DOHH2 (cell line): ENCODE measurements at regions not wholly inside any gene's neighbourhood (a gene's known extent, or its start where the extent isn't known, plus 50 kb on each side); places are given as distances from the start of the nearest gene placed in this dataset.

ENCODE experiments used
- H3F3A ChIP-seq: fragments of 200-600 bp; sonication (generic), shearing (Covaris generic); 2 replicates; pipeline ENCODE4 v1.6.0; 2016; ENCODE audit warnings: antibody characterized with exemption, mild to moderate bottlenecking; ENCODE audit not compliant: control insufficient read depth, insufficient read depth
- H3K27ac ChIP-seq: fragments of 200-600 bp; sonication (generic); 2 replicates; pipeline ENCODE4 v1.5.1; 2014; ENCODE audit warnings: low read depth, mild to moderate bottlenecking, low read length, moderate library complexity
- H3K27me3 ChIP-seq: fragments of 200-600 bp; sonication (generic); 2 replicates; pipeline ENCODE4 v1.6.1; 2014; ENCODE audit warnings: mild to moderate bottlenecking, low read length, mixed read lengths; ENCODE audit not compliant: control insufficient read depth
- H3K36me3 ChIP-seq: fragments of 200-600 bp; sonication (generic); 2 replicates; pipeline ENCODE4 v1.6.1; 2014; ENCODE audit warnings: mild to moderate bottlenecking, low read length, moderate library complexity, mixed read lengths; ENCODE audit not compliant: control insufficient read depth
- H3K4me1 ChIP-seq: fragments of 200-600 bp; sonication (generic); 2 replicates; pipeline ENCODE4 v1.6.1; 2014; ENCODE audit warnings: mild to moderate bottlenecking, low read length, mixed read lengths; ENCODE audit not compliant: control insufficient read depth
- H3K4me2 ChIP-seq: fragments of 200-600 bp; sonication (generic); 2 replicates; pipeline ENCODE4 v1.6.0; 2014; ENCODE audit warnings: mild to moderate bottlenecking, low read length, moderate library complexity
- H3K4me3 ChIP-seq: fragments of 200-600 bp; sonication (generic); 2 replicates; pipeline ENCODE4 v1.5.1; 2014; ENCODE audit warnings: mild to moderate bottlenecking, low read length, mixed read lengths
- H3K79me2 ChIP-seq: fragments of 200-600 bp; sonication (generic); 2 replicates; pipeline ENCODE4 v1.6.1; 2014; ENCODE audit warnings: mild to moderate bottlenecking, low read length, mixed read lengths; ENCODE audit not compliant: control insufficient read depth
- H3K9me2 ChIP-seq: fragments of 200-600 bp; sonication (generic); replicated peaks from 2 replicates; pipeline ENCODE4 v1.6.1; 2014; ENCODE audit warnings: mild to moderate bottlenecking, low read length, mixed read lengths; ENCODE audit not compliant: control insufficient read depth
- H3K9me3 ChIP-seq: fragments of 200-600 bp; sonication (generic); 2 replicates; pipeline ENCODE4 v1.6.1; 2014; ENCODE audit warnings: antibody characterized with exemption, low read length, mixed read lengths; ENCODE audit not compliant: control insufficient read depth, insufficient read depth
- H4K20me1 ChIP-seq: fragments of 200-600 bp; sonication (generic); 2 replicates; pipeline ENCODE4 v1.6.0; 2014; ENCODE audit warnings: low read depth, mild to moderate bottlenecking, antibody characterized with exemption, low read length, moderate library complexity; ENCODE audit not compliant: control insufficient read depth, insufficient read depth
- CTCF ChIP-seq: fragments of 200-600 bp; sonication (generic); IDR thresholded peaks from one replicate; pipeline ENCODE4 v1.5.1; 2014; ENCODE audit warnings: antibody characterized with exemption, mild to moderate bottlenecking, low read depth, low read length; ENCODE audit not compliant: poor library complexity, severe bottlenecking
- EZH2phosphoT487 ChIP-seq: fragments of 200-600 bp; sonication (generic); IDR thresholded peaks from 2 replicates; pipeline ENCODE4 v1.6.1; 2017; ENCODE audit warnings: borderline replicate concordance, mild to moderate bottlenecking, antibody characterized with exemption, low read length, moderate library complexity, mixed read lengths

GRCh38 chr3:189496375-189497138 is 134.6 kb upstream of the TP63 start:
- H3K27ac ChIP-seq, result no peak overlapping the region
- no peaks in the 10 kb centered on the region for H4K20me1 ChIP-seq
- no peaks in the 10 kb centered on the region for H3K4me1 ChIP-seq

GRCh38 chr3:189498995-189499704 is 132.0 kb upstream of the TP63 start:
- Histone ChIP-seq H3K4me2 (no peak overlapping the region), H3K9me2 (no peaks in the 10 kb centered on the region), H3K27me3 (no peaks in the 10 kb centered on the region), H3K27ac (no peak overlapping the region), H3K4me1 (peaks cover 4% of the 10 kb centered on the region), H3K4me3 (no peak overlapping the region), H3K36me3 (no peaks in the 10 kb centered on the region), H3F3A (peaks cover 5% of the 10 kb centered on the region; the same call in 1 of the 2 replicates), H3K79me2 (no peaks in the 10 kb centered on the region), H4K20me1 (no peaks in the 10 kb centered on the region), H3K9me3 (peaks cover 10% of the 10 kb centered on the region; the same call in 1 of the 2 replicates)
- no peak for TF ChIP-seq EZH2phosphoT487
- TF ChIP-seq CTCF, result no peak

More at GRCh38 chr3:189496375-189497138, 134.6 kb upstream of the TP63 start:
- Histone ChIP-seq H3K4me3 (no peak overlapping the region), H3K36me3 (no peaks in the 10 kb centered on the region), H3K9me3 (peaks cover 10% of the 10 kb centered on the region; the same call in 1 of the 2 replicates), H3K4me2 (no peak overlapping the region), H3F3A (peaks cover 5% of the 10 kb centered on the region; the same call in 1 of the 2 replicates), H3K79me2 (no peaks in the 10 kb centered on the region), H3K9me2 (no peaks in the 10 kb centered on the region), H3K27me3 (no peaks in the 10 kb centered on the region)
- no peak for TF ChIP-seq EZH2phosphoT487
- no peak for TF ChIP-seq CTCF

- H3K9me3 ChIP-seq, result peaks cover 10% of the 10 kb centered on the region; the same call in 1 of the 2 replicates
- H3K27me3 ChIP-seq, result no peaks in the 10 kb centered on the region
- H3K36me3 ChIP-seq, result no peaks in the 10 kb centered on the region
- peaks cover 16% of the 10 kb centered on the region for H3K4me1 ChIP-seq
- H3K4me3 ChIP-seq, result no peak overlapping the region
- no peak for TF ChIP-seq EZH2phosphoT487
- no peak for TF ChIP-seq CTCF
- no peaks in the 10 kb centered on the region for H3K9me2 ChIP-seq
- no peaks in the 10 kb centered on the region for H3K79me2 ChIP-seq
- no peaks in the 10 kb centered on the region for H4K20me1 ChIP-seq
- no peak overlapping the region for H3K4me2 ChIP-seq
- H3F3A ChIP-seq, result peaks cover 5% of the 10 kb centered on the region; the same call in 1 of the 2 replicates
- H3K27ac ChIP-seq, result no peak overlapping the region
These were observed 130.9 kb upstream of the TP63 start for GRCh38 chr3:189500299-189500698.
